Smooth muscle cell (in vitro differentiated cells): ENCODE measurements at regions not wholly inside any gene's neighbourhood (a gene's known extent, or its start where the extent isn't known, plus 50 kb on each side); places are given as distances from the start of the nearest gene placed in this dataset.
A peak's percentile ranks its signal among the peaks of the same experiment; 100 is the strongest.

ENCODE experiments used
- DNase-seq: peaks from one replicate; lab custom pipeline; 2025; ENCODE audit not compliant: unreplicated experiment; lab: John Stamatoyannopoulos, UW
- H2AFZ ChIP-seq: fragments of 200-600 bp; sonication (generic); 2 replicates; pipeline ENCODE4 v1.6.0; 2016; ENCODE audit warnings: antibody characterized with exemption, low read depth, mild to moderate bottlenecking
- H3F3A ChIP-seq: fragments of 200-600 bp; sonication (generic); 2 replicates; pipeline ENCODE4 v1.6.0; 2017; ENCODE audit warnings: antibody characterized with exemption, low read depth
- H3K27ac ChIP-seq: fragments of 200-600 bp; sonication (generic); 2 replicates; pipeline ENCODE4 v1.5.1; 2016; ENCODE audit warnings: low read depth, mild to moderate bottlenecking
- H3K27me3 ChIP-seq: fragments of 200-600 bp; sonication (generic); 2 replicates; pipeline ENCODE4 v1.6.1; 2016; ENCODE audit warnings: low read depth, mild to moderate bottlenecking
- H3K36me3 ChIP-seq: fragments of 200-600 bp; sonication (generic); 2 replicates; pipeline ENCODE4 v1.5.1; 2016; ENCODE audit warnings: low read depth
- H3K4me1 ChIP-seq: fragments of 200-600 bp; sonication (generic); 2 replicates; pipeline ENCODE4 v1.5.1; 2016; ENCODE audit warnings: low read depth
- H3K4me2 ChIP-seq: fragments of 200-600 bp; sonication (generic); 2 replicates; pipeline ENCODE4 v1.6.0; 2016; ENCODE audit warnings: mild to moderate bottlenecking
- H3K4me3 ChIP-seq: fragments of 200-600 bp; sonication (generic); 2 replicates; pipeline ENCODE4 v1.5.1; 2016; ENCODE audit warnings: mild to moderate bottlenecking
- H3K79me2 ChIP-seq: fragments of 200-600 bp; sonication (generic); 2 replicates; pipeline ENCODE4 v1.6.0; 2016; ENCODE audit warnings: low read depth, mild to moderate bottlenecking
- H3K9ac ChIP-seq: fragments of 200-600 bp; sonication (generic); 2 replicates; pipeline ENCODE4 v1.6.0; 2016; ENCODE audit warnings: low read depth
- H3K9me3 ChIP-seq: fragments of 200-600 bp; sonication (generic); replicated peaks from 2 replicates; pipeline ENCODE4 v1.5.1; 2016; ENCODE audit warnings: low read depth
- H4K20me1 ChIP-seq: fragments of 200-600 bp; sonication (generic); 2 replicates; pipeline ENCODE4 v1.6.0; 2016; ENCODE audit warnings: low read depth
- CTCF ChIP-seq: fragments of 200-600 bp; sonication (generic); IDR thresholded peaks from 2 replicates; pipeline ENCODE4 v1.5.1; 2017; ENCODE audit warnings: borderline replicate concordance, mild to moderate bottlenecking, antibody characterized with exemption; ENCODE audit not compliant: insufficient read depth, poor library complexity, severe bottlenecking
- WGBS: methylation state at CpG from one replicate; pipeline ENCODE4 v1.1.7; 2016; ENCODE audit warnings: low lambda C conversion rate; 5-methylcytosine and 5-hydroxymethylcytosine counted together

- Histone ChIP-seq H3F3A (peaks cover 19% of the 10 kb centered on the region), H2AFZ (no peak overlapping the region), H3K36me3 (no peaks in the 10 kb centered on the region), H3K9ac (no peak overlapping the region), H3K79me2 (no peaks in the 10 kb centered on the region), H4K20me1 (no peaks in the 10 kb centered on the region), H3K4me1 (no peaks in the 10 kb centered on the region), H3K27ac (peak overlapping the region; percentile 74), H3K4me3 (no peak overlapping the region), H3K9me3 (no peaks in the 10 kb centered on the region), H3K27me3 (no peaks in the 10 kb centered on the region), H3K4me2 (peak overlapping the region; percentile 69)
- DNase-seq, result no peak
- peak; percentile 1 for TF ChIP-seq CTCF
- WGBS, result 16% methylated on average over 3 of the region's 3 CpGs
Measured at GRCh38 chr1:75990686-75991085, 58.5 kb upstream of the ASB17 start.

GRCh38 chr1:75991497-75992114 is 59.4 kb upstream of the ASB17 start:
- DNase-seq, result peak; percentile 29
- H3F3A ChIP-seq, result peaks cover 19% of the 10 kb centered on the region
- H3K4me3 ChIP-seq, result no peak overlapping the region
- H3K27me3 ChIP-seq, result no peaks in the 10 kb centered on the region
- peak; percentile 88 for TF ChIP-seq CTCF
- H3K9ac ChIP-seq, result no peak overlapping the region
- H3K9me3 ChIP-seq, result no peaks in the 10 kb centered on the region
- H2AFZ ChIP-seq, result no peak overlapping the region
- H3K36me3 ChIP-seq, result no peaks in the 10 kb centered on the region
- no peaks in the 10 kb centered on the region for H3K4me1 ChIP-seq
- H4K20me1 ChIP-seq, result no peaks in the 10 kb centered on the region
- peak overlapping the region; percentile 69 for H3K4me2 ChIP-seq
- H3K79me2 ChIP-seq, result no peaks in the 10 kb centered on the region
- WGBS, result 14% methylated on average over 8 of the region's 8 CpGs
- no peak overlapping the region for H3K27ac ChIP-seq

GRCh38 chr1:75992312-75992711 is 60.1 kb upstream of the ASB17 start:
- 67% methylated on average over 3 of the region's 3 CpGs for WGBS
- H3K27ac ChIP-seq, result no peak overlapping the region

More at GRCh38 chr1:75992312-75992711, 60.1 kb upstream of the ASB17 start:
- no peaks in the 10 kb centered on the region for H3K4me1 ChIP-seq
- no peaks in the 10 kb centered on the region for H3K36me3 ChIP-seq
- H3K27me3 ChIP-seq, result no peaks in the 10 kb centered on the region
- no peaks in the 10 kb centered on the region for H4K20me1 ChIP-seq
- no peak for DNase-seq
- H3K4me3 ChIP-seq, result no peak overlapping the region
- H3K9ac ChIP-seq, result no peak overlapping the region
- no peak overlapping the region for H3K4me2 ChIP-seq
- H3K79me2 ChIP-seq, result no peaks in the 10 kb centered on the region
- H3K9me3 ChIP-seq, result no peaks in the 10 kb centered on the region
- H3F3A ChIP-seq, result peaks cover 19% of the 10 kb centered on the region
- peak overlapping the region; percentile 26 for H2AFZ ChIP-seq
- TF ChIP-seq CTCF, result no peak
